Jurkat, Clone E6-1 (cell line): ENCODE measurements at regions not wholly inside any gene's neighbourhood (a gene's known extent, or its start where the extent isn't known, plus 50 kb on each side); places are given as distances from the start of the nearest gene placed in this dataset.

Experiments used
- DNase-seq: peaks from one replicate; pipeline ENCODE4 v3.0.0-alpha.2; 2011; ENCODE audit warnings: low read depth, low spot score
- H3K4me3 ChIP-seq: 2 replicates; pipeline ENCODE4 v1.5.1; 2011; ENCODE audit warnings: mild to moderate bottlenecking, low read length, control low read depth, moderate library complexity

DNA sequence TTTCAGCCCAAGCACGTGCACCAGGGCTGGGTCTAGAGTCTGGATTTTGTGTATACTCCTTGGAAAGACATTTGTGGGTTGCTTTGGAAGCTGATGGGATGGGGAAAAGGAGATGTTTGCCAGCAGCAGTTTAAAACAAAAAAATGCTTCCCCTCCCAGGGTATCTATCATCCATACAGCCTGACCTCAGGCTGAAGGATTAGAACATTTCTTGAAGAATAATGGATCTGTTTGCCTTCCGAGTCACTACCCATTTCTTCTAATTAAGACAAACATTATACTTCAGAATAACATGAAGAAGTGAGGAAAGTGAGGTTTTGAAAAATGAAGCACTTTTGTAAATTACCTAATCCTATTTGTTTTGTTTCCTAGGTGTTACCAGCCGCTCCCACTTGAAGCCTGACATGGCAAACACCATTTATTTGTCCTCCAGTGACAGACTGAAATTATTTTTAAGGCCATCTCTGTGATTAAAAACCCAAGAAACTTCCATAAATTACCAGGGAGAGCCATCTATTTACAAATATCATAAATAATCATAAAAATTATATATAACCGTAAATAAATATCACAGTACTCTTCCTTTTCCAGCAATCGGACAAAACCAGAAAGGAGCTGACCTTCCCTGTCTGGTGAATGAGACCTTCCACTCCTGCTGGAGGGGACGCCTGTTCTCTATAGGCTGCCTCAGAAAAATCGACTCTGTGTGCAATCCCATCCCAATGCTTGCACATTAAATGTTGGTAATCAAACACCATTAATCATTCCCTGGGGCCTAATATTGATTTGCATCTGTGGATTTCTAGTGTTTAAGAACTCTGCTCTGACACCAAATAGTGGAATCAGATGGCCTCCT, 106.8 kb downstream of the C1D start:
- no peak for DNase-seq
- no peak overlapping the region for H3K4me3 ChIP-seq

DNA sequence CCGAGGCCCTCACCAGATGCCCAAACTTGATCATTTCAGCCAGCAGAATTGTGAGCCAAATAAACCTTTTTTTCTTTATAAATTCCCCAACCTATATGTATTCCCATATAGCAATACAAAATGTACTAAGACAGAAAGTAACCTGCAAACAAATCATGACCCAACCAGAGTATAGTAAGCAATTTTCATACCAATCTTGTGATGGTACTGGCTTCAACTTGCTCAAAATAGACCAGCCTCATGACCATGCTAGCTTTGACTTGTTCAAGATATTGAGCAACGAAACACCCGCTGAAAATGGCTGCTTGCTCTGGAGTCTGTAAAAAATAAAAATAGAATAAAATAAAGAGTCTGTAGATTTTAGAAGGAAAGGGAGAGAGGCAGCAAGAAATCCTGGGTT, 97.6 kb downstream of the C1D start:
- no peak for DNase-seq

DNA sequence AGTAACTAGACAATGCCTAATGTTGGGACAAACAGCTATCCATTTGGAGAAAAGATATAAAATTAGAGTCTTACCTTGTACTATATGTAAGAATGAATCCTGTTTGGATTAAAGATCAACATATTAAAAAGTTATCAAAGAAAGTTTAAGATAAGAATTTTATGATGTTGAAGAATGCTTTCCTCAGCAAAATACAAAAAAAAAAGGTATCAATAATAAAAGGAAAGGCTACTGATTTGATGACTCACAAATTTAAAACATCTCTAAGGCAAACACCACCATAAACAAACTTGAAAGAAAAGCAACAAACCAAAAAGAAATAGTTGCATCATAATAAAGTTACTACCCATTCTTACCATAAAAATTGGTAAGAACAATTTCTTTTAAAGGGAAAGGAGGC, 92.7 kb downstream of the C1D start:
- no peak for DNase-seq
- no peak overlapping the region for H3K4me3 ChIP-seq

More for the DNA sequence above, 97.6 kb downstream of the C1D start:
- H3K4me3 ChIP-seq: no peak overlapping the region

- H3K4me3 ChIP-seq: no peak overlapping the region
- no peak for DNase-seq
These were observed 92.3 kb downstream of the C1D start for GRCh38 chr2:67970542-67970941.

DNA sequence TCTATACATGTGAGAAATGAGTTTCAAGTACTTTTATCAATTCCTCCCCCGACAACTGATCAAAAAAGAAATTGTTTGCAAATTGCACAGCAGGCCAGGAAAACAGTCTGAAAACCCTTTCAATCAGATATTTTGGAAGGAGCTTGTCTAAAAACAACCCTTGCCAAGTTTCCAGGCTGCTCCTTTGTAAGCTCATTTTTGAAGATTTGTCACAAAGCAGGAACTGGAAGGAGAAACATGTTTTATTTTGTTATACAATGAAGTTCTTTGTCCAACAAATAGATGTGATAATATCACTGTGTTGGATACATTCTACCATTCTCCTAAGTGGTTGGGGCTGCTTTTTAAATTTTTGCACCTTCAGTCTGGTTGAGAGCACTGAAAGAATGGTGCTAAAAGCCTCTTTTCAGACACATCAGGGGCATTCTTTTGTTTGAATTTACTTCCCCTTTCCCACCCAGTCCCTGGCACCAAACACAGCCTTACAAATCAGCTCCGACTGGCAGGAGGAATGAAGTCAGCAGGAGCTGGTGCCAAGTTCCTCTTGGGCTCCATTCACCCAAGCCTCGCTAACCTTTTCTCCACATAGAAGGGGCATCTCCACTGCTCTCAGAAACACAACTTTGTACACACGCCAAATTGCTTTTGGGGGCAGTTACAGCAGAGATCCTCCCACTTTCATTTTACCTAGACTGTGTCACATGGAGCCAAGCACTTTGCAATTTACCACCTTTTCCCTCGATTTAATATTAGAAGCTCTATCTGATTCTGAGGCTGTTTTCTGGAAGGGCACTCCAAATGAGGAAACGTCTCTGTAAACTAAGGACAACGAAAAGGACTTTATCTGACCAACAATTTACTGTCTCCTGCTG, 88.0 kb downstream of the C1D start:
- DNase-seq: no peak

DNA sequence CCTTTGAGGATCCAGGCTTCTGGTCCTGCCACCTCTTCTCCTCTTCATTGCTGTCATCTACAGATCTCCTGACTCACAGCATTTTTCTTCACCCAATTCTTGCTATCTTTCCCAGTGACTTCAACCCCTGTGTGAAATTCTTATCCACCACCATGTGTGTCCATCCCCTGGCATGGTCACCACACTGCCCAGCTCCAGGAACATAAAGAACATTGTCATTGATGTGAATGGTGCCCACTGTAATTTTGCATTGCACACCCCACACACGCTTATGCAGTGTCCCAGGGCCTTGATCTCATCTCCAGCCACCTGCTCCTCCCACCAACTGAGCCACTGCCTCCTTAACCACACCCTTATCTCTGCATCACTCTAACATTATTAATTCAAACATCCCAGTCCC, 85.3 kb downstream of the C1D start:
- DNase-seq: no peak
- no peak overlapping the region for H3K4me3 ChIP-seq

More for the DNA sequence above, 88.0 kb downstream of the C1D start:
- H3K4me3 ChIP-seq: no peak overlapping the region

DNA sequence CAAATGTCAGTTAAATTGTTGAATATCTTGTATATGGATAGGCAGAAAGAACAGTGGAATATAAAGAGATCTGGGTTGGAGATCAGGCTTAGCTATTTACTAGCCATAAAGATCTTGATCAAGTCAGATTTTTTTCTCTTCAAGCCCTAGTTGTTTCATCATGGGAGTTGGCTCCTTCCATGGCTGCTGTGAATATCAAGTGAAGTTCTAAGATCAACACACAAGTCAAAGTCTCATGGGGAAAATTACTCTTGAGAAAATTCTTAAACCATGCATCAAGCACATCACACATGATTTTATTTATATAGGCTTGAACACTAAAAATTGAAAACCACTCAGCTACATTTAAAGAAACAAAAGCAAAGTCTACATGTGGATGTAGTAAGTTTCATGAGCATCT, 79.8 kb downstream of the C1D start:
- DNase-seq: no peak
- H3K4me3 ChIP-seq: no peak overlapping the region

DNA sequence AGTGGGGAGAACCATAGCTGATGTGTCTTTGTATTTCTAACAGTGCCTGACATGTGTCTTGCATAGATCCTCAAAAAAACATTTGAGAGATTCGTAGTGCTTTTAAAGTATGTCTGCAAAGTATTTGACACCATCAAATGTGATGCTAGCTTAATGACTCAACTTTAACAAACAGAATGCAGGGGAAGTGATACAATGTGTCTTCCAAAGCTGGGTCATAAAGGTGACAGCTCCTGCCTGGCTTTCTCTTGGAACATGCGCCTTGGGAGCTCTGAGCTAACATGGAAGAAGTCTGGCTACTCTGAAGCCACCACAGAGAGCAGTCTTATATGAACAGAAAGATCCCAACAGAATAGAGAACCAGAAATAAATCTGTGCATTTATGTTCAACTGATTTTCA, 78.2 kb downstream of the C1D start:
- DNase-seq: no peak

DNA sequence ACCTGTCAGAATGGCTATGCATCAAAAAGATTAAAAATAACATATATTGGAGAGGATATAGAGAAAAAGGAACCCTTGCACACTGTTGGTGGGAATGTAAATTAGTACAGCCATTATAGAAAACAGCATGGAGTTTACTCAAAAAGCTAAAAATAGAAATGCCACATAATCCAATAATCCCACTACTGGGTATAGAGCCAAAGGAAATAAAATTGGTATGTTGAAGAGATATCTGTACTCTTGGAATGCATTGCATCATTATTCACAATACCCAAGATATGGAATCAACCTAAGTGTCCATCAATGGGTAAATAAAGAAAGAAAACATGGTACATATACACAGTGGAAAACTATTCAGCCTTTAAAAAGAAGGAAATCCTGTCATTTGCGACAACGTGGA, 77.2 kb downstream of the C1D start:
- no peak for DNase-seq
- no peak overlapping the region for H3K4me3 ChIP-seq

More for the DNA sequence above, 78.2 kb downstream of the C1D start:
- no peak overlapping the region for H3K4me3 ChIP-seq

DNA sequence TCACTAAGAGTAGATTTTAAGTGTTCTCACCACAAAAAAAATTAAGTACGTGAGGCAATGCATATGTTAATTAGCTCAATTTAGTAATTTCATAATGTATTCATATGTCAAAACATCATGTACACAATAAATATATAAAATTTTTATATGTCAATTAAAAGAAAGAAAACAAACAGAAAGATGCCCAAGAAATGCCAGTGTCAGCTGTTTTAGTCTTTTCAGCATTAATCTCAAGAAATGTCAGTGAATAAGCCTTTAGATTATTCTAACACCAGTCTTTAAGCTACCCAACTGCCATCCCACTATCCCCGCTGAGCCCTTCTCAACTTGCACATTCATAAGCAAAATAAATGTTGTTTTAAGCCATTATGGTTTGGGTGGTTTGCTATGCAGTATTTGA, 76.5 kb downstream of the C1D start:
- no peak overlapping the region for H3K4me3 ChIP-seq
- no peak for DNase-seq
